GM21447 (cell line): ENCODE measurements at regions not wholly inside any gene's neighbourhood (a gene's known extent, or its start where the extent isn't known, plus 50 kb on each side); places are given as distances from the start of the nearest gene placed in this dataset.

Experiments used
- ATAC-seq: cut with Tn5 transposase; IDR thresholded peaks from one replicate; pipeline ENCODE4 v1.9.1; 2021; ENCODE audit not compliant: unreplicated experiment

DNA sequence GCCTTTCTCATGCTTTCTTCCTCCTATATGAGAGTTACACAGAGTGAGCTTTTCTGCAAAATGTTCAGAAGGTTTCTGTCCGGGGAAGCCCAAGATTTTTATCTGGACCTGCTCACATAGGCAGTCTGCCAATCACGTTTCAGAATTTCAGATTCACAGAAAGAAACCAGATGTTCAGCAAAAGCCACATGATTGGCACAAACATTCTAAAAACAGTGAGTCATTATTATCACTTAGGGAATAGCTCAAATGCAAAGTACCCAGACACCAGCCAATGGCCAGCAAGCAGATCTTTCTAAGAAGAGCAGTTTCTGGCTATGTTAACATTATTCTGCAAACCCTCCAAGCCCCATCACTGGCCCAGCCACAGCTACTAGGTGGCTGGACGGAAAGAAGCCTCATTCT, 1558.5 kb upstream of the TMEM132C start:
- no peak for ATAC-seq

GRCh38 chr12:126718365-126718764, 1548.6 kb upstream of the TMEM132C start:
- ATAC-seq = no peak

GRCh38 chr12:126719912-126720705, 1546.9 kb upstream of the TMEM132C start:
- no peak for ATAC-seq

GRCh38 chr12:126726481-126727217, 1540.3 kb upstream of the TMEM132C start:
- ATAC-seq = no peak

- ATAC-seq = no peak
These were observed 1539.5 kb upstream of the TMEM132C start for GRCh38 chr12:126727218-126728075.

GRCh38 chr12:126734296-126734695, 1532.7 kb upstream of the TMEM132C start:
- no peak for ATAC-seq

DNA sequence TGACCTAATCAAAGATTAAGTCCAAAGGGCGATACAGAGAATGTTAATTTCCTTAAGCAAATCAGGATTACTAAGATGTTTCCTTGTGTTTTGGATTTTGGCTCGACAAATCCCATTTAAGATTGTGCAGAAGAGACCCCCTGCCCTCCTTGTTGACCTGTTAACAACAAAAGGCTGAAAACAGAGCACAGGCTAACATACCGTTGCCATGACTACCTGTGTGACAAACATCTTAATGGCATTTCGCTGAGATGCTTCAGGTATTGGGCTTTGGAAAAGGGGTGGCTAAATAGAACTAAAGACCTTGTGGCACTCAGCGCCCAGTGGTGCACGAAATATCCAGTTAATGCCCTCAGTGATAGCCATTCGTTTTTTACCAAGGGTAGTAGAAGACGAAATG, 1532.3 kb upstream of the TMEM132C start:
- no peak for ATAC-seq

DNA sequence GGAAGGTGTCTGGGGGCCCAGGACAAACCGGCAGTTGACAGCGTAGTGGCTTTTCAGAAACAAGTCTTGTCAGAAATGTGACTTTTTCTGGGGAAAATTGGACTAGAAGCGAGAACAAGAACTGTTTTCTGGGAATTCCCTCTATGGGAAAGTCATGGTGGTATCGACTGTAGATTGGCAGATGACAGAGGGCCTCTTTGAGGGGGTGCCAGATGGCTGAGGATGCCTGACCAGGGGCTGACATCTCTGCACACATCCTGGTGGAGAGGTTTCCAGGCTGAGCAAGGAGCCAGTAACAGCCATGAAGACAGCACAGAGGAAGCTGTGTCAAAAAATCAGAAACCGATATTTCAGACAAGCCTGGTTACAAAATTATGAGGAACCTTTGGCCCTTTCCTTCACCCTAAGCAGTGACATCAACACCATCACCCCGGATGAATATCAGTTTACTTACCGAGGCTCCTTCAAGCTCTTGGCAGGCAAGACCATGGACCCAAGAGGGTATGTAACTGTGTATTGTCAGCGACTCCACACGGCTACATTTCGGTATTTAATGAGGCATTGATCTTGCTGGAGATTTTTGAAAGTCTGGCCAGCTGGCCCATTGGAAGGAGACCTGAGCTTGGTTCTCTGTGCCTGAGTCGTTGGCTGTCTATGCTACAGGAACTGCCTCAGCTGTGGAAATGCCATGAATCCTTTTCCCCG, 1525.3 kb upstream of the TMEM132C start:
- ATAC-seq = no peak

DNA sequence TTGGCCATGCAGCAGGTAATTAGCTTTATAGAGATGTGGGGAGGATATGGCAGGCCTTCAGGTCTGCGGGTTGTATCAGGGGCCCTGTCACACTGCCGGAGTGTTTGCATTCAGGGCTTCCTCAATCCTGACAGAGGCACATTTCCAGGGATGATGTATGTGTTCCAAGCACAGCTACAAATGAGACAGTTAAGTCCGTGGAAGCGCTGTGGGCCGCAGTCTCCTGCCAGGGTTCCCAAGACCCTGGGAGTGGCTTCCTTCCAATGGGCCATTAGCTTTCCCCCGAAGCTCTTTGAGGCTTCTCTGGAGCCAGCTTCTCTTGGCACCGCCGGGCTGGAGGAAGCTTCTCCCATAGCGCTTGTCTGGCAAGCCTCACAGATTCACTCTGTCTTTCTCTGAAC, 1524.7 kb upstream of the TMEM132C start:
- ATAC-seq = no peak

DNA sequence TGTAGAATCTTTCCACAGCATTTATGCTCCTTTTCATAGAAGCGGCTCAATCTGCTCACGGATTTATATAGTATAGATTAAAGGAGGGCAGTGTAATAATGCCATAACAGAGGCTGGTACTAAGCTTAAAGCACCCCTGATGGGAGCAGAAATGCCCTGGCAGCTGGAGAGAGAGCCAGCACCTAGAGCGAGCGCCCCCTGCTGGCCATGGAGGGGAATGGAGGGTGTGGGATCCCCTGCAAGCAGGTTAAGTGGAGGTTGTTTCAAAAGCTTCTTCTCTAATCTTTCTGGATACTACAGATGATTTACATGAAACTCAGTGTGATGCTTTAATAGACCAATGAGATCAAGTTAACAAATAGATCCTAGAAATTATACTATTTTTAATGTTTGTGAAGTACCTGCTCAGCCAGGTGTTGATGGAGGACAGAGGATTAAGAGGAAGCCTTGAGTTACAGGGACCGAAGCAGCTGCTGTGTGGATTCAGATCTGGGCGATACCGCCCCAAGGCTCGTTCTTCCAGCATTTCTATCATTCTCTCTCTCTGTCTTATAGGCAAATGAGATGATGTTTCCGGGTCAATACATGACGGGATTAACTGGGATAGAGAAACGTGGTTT, 1519.3 kb upstream of the TMEM132C start:
- no peak for ATAC-seq

- ATAC-seq = no peak
These were observed 1514.9 kb upstream of the TMEM132C start for GRCh38 chr12:126752021-126752420.

DNA sequence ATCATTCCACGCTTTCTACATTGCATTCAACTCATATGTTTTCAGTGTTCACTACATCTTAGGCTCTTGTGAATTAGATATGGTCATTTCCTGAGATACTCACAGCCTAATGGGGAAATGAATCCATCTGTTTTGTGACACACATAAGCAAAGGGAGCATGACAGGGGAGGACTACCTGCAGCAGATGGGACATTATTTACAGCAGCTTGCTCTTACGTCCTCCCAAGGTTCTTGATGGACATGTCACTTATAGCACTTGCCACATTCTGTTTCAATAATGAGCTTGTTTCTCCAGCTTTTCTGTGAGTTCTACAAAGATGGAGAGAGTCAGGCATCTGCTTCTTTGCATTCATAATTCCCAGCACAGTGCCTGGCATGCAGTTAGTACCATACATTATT, 1509.6 kb upstream of the TMEM132C start:
- no peak for ATAC-seq

- no peak for ATAC-seq
These were observed 1506.9 kb upstream of the TMEM132C start for GRCh38 chr12:126760092-126760491.

- ATAC-seq = no peak
These were observed 1505.5 kb upstream of the TMEM132C start for GRCh38 chr12:126761420-126761819.

GRCh38 chr12:126762150-126762549, 1504.8 kb upstream of the TMEM132C start:
- ATAC-seq = no peak

DNA sequence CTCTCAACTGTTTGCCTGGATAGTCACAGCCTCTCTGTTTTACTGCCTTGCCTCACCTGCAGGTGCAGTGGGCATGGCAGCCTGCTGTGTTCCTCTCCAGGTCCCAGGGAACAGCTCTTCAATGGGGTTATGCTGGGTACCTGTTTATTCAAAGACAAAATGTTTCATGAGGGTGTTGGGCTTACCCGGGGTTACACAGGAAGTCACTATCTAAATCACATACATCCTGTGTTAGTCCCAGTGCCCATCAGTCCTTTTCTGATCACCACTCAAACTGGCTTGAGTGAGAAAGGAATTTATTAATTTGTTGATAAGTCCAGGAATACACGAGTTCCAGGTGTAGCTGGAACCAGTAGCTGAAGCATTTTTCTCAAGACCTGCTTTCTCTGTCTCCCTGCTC, 1503.6 kb upstream of the TMEM132C start:
- ATAC-seq = no peak

GRCh38 chr12:126767334-126767733, 1499.6 kb upstream of the TMEM132C start:
- no peak for ATAC-seq

DNA sequence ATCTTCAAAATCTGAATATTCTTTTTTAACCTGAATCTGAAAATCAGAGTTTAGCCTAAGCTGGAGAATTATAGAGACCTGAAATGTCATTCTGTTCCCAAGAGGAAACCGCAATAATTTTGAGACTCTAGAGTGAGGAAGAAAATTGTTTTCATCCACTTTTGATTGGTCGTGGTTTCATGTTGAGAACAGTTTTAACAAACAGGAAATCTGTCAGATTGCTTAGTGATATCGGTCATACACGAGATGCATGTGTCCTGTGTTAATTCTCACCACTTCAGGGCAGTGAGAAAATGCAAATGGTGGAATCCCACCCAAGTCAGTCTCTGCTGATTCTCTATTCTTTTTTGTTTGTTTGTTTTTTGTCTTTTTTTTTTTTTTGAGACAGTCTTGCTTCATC, 1498.5 kb upstream of the TMEM132C start:
- no peak for ATAC-seq

DNA sequence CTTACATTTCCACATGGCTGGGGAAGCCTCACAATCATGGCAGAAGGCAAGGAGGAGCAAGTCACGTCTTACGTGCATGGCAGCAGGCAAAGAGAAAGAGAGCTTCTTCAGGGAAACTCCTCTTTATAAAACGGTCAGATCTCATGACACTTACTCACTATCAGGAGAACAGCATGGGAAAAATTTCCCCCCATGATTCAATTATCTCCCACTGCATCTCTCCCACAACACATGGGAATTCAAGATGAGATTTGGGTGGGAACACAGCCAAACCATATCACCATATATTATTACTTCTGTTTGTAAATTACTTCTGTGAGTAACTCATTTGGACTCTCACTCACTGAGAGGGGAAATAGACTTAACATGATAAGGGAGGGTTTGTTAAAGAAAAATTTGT, 1496.8 kb upstream of the TMEM132C start:
- ATAC-seq = no peak

DNA sequence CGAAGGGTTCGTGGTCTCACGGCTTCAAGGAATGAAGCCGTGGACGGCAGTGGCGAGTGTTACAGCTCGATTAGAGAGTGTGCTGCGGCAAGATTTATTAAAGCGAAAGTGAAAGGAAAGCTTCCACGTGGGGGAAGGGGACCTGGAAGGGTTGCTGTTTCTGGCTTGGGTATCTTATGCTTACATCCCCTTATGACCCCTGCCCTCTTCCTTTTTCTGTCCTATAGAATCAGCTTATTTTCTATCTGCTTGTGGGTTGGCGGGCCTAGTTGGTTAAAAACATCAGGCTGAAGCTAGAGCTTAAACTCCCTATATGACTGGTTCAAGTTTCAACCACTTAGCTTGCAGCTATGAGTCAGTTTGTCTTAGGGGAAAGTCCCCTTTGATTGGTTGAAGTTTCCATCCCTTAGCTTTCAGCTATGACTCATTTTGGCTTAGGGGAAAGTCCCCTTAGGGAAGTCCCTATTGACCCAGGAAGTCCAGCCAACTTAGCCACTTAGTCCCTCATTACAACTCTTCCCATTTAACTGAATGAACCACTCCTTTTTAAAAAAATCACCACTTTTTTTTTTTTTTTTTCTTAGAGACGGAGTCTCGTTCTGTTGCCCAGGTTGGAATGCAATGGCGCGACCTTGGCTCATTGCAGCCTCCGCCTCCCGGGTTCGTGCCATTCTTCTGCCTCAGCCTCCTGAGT, 1494.7 kb upstream of the TMEM132C start:
- ATAC-seq = peak; percentile 81
